HFF-Myc (cell line): ENCODE measurements at regions not wholly inside any gene's neighbourhood (a gene's known extent, or its start where the extent isn't known, plus 50 kb on each side); places are given as distances from the start of the nearest gene placed in this dataset.

Experiments used
- DNase-seq: peaks from one replicate; pipeline ENCODE4 v3.0.0-alpha.2; 2011; ENCODE audit warnings: low read depth; ENCODE audit errors: extremely low read depth
- H3K4me3 ChIP-seq: replicated peaks from 2 replicates; pipeline ENCODE4 v1.5.1; 2011; ENCODE audit warnings: low read depth, mild to moderate bottlenecking, control low read depth, low read length
- TF ChIP-seq, protein P1 (sequence below): IDR thresholded peaks from 2 replicates; pipeline ENCODE4 v1.5.1; 2012; ENCODE audit warnings: mild to moderate bottlenecking, low read depth, low read length, control low read depth; ENCODE audit errors: missing control alignments

GRCh38 chr7:41873741-41874140 is 170.9 kb upstream of the INHBA start:
- no peak overlapping the region for H3K4me3 ChIP-seq
- TF ChIP-seq, protein P1, sequence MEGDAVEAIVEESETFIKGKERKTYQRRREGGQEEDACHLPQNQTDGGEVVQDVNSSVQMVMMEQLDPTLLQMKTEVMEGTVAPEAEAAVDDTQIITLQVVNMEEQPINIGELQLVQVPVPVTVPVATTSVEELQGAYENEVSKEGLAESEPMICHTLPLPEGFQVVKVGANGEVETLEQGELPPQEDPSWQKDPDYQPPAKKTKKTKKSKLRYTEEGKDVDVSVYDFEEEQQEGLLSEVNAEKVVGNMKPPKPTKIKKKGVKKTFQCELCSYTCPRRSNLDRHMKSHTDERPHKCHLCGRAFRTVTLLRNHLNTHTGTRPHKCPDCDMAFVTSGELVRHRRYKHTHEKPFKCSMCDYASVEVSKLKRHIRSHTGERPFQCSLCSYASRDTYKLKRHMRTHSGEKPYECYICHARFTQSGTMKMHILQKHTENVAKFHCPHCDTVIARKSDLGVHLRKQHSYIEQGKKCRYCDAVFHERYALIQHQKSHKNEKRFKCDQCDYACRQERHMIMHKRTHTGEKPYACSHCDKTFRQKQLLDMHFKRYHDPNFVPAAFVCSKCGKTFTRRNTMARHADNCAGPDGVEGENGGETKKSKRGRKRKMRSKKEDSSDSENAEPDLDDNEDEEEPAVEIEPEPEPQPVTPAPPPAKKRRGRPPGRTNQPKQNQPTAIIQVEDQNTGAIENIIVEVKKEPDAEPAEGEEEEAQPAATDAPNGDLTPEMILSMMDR: no peak
- no peak for DNase-seq

DNA sequence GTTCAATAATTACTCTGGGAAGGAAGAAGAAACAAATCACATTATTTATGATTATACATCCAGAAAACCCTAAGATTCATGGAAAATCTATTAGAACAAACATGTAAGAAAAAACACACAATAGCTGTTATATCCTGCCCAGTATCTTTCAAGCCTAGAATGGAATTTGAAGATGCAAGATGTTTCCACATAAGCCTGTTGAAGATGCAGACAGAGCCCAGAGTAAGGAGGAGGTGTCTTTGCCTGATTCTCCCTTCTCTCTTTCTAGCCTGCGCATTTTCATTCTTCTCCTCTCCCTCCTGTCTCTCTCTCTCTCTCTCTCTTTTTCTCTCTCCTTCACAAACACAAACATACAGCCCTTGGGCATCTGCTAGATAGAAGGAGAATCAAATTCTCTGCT is 170.1 kb upstream of the INHBA start:
- DNase-seq: no peak
- TF ChIP-seq, protein P1: no peak
- no peak overlapping the region for H3K4me3 ChIP-seq

DNA sequence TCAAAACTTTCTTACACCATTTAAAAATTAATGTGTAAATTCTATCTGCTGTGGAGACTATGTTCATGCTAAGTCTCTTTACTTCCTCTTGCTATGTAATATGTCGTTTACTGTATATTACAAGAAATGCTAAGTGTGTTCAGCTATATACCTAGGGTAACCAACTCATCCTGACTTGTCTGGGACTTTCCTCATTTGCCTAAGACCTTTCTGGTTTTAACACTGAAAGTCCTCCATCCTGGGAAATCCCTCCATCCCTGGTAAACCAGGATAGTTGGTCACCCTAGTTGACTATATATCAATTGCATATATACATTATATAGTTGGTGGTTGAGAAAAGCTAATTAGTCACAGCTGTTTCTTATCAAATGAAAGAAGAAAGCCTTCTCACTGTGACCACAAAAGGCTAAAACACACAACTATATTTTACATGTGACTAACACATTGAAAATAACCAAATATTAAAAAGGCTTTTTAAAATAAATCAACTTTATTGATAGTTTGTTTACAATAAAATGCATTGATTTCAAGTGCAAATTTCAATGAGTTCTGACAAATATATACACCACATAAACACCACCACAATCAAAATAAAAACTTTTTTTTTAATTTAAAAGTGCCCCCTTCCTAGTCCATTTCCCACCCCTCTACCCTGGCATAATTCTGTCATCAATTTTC is 167.7 kb upstream of the INHBA start:
- DNase-seq: no peak
- no peak overlapping the region for H3K4me3 ChIP-seq

GRCh38 chr7:41869997-41870396 is 167.1 kb upstream of the INHBA start:
- H3K4me3 ChIP-seq: no peak overlapping the region
- no peak for DNase-seq
- TF ChIP-seq, protein P1: no peak

More for the DNA sequence above, 167.7 kb upstream of the INHBA start:
- TF ChIP-seq, protein P1: no peak

DNA sequence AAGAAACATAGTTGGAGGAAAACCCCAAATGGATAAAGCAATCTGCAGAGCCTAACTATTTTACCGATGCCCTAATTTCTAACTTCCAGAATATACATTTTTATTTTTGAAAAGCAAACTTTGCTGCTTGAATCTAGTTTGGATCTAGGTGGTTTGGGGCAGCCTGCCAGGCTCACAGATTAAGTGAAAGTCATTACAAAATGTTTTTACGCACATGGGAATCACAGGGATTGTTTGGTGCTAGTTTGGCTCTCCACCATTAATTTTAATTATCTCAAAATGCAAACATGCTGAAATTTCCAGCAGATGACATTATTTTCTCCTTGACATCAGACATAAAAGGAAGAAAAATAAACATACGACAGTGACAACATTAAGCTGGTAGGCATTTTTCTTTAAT is 166.7 kb upstream of the INHBA start:
- H3K4me3 ChIP-seq: no peak overlapping the region
- TF ChIP-seq, protein P1: no peak
- no peak for DNase-seq

- TF ChIP-seq, protein P1: no peak
- H3K4me3 ChIP-seq: no peak overlapping the region
- no peak for DNase-seq
These were observed 166.2 kb upstream of the INHBA start for GRCh38 chr7:41869091-41869490.
